ENCODE measurements at regions not wholly inside any gene's neighbourhood (a gene's known extent, or its start where the extent isn't known, plus 50 kb on each side); places are given as distances from the start of the nearest gene placed in this dataset.

DNA sequence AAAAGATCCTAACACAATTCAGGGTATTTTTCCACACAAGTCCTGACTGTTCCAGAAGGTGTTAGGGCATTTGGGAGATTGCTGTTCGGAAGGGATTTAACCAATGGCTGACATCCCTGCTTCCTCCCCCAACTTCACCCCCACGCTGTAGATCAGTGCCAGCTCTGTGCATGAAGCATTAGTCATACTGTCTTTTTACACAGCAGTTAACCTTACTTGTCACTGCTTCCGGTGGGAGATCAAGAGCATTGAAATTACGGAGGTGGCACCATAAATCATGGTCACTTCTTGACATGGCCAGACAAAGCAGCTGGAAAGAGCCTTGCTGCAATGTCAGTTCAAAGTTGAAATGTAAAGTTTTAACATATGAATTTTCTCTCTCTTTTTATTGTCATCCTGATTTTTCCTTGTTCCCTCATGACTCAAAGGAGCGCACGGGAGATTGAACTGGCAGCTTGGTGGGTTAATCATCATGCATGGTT lies 70.2 kb downstream of the HRH4 start:
- DNase-seq (ENCODE audit: low read depth), result no peak

DNA sequence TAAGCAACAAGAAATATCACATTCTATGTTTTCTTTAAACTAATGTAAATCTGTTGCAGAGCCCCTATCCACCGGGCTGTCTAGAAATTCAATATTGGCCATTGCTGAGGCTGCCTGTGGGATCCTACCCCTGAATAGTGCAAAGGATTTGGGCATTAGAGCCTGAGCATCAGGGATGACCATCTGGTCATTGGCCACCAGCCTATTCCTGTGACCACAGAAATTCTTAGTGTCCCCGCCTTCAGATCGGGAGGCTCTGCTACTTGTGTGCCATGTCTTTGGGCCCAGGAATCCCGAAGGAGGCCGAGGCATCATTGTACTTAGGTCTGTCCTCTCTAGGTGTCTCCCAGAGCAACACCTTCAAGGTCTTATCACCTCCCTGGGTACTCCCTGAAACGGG lies 73.8 kb downstream of the HRH4 start:
- DNase-seq (ENCODE audit: low read depth), result no peak

DNA sequence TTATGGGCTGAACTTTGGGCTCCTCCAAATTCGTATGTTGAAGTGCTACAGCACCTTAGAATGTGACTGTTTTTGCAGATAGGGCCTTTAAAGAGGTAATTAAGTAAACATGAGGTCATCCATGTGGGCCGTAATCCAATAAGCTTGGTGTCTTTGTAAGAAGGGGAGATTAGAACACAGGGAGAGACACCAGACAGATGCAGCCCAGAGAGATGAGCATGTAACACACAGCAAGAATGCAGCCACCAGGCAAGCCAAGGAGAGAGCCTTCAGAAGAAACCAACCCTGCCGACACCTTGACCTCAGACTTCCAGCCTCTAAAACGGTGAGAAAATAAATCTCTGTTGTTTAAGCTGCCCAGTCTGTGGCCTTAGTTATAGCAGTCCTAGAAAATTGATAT lies 74.3 kb downstream of the HRH4 start:
- no peak for DNase-seq (ENCODE audit: low read depth)

DNA sequence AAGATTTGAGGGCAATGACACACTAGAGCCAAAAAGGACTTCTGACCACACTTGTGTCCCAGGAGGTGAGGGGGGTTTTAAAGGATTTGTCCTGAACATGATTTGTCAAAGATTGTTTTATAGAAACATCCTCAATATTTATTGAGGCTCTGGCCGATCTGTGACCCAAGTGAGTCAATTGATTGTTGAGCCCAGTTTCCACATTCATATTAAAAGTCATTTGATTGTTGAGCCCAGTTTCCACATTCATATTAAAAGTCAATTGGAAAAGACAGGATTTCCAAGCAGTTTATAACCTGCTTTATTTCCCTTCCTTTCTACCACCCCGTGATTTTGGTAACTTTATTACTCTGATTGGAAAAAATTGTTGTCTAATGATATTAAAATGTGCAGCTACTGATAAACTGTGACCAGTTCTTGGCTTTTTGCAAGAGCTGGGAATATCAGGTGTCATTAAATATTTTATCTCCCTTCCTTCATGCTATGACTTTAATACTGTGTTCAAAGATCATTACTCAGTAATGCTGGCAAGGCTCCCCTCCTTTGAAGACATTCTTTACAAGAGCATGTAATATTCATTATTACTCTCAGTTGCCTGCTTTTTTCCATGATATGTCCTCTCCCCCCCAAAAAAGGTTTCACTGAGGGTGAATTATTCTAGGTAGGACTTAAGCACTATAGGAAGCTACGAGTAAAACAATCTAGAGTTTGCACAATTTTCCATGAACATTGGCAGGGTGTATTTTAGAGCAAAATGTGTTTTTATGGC lies 75.3 kb downstream of the HRH4 start:
- DNase-seq (ENCODE audit: low read depth), result no peak

DNA sequence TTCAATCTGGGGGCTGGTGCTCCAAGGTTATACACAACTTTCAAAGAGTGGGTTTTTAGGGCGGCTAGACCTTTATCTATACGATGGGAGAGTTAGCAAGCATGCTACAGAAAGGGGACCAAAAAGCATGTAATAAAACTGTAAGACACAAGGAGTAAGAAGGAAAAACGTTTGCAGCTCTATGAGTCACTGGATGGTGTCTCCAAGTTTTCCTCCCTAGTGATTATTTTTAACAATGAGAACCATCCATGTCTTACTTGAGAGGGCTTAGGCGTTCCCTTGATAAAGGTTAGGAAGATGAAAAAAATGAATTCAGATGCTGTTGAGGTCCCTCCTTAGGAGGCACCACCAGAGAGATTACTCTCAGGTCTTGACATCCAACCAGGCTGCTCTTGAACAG lies 75.9 kb downstream of the HRH4 start:
- no peak for DNase-seq (ENCODE audit: low read depth)

DNA sequence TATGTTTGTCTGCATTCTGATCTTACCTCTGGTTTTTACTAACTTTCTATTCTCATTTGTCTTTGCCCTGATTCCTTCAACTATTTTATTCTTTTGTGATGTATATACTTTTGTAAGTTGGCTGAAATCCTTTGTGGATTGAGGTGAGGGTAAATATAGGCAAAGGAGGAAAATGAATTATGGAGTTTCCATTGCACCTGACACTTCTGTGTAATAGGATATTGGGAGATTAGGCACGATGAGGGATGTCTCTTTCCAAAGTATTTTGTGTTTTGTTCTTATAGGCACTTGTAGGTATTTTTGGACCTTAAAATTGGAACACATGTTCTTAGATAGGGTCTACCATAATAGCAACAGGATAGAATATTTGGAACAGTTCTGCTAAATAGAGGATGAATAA lies 76.4 kb downstream of the HRH4 start:
- DNase-seq (ENCODE audit: low read depth), result no peak

DNA sequence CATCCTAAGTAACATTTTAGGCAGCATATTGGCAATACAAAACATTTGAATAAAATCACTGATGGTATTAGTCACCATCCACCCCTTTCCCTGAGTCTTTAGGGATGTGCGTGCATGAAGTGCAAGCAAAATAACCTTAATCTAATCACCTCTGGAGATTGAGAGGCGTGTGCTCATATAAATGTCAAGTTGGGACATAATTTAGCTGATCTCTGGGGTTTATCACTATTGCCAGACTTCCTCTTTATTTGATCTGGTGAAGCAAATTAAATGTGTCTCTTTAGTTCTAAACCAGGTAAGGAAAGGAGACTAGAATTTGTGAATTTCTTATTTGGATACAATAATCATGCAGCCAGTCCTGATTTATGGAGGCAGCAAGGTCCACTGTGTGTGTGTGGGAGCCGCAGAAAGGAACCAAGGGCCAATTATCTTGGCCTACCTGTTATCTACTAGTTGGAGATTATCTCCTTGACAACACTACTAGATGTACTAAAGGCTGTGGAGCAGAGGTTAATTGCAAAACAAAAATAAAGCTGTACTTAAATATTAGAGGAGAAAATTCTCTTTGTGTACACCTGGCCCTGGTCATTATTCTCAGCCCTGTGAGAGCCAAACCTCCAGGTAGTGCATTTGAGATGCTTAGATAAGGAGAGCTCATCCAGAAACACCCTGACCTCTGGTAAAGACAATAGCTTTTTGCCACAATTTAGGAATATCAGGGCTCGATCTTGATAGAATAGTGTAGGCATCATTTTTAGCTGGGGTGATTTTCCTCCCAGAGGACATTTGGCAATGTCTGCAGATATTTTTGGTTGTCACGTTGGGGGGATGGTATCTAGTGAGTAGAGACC lies 78.2 kb downstream of the HRH4 start:
- DNase-seq (ENCODE audit: low read depth), result no peak

DNA sequence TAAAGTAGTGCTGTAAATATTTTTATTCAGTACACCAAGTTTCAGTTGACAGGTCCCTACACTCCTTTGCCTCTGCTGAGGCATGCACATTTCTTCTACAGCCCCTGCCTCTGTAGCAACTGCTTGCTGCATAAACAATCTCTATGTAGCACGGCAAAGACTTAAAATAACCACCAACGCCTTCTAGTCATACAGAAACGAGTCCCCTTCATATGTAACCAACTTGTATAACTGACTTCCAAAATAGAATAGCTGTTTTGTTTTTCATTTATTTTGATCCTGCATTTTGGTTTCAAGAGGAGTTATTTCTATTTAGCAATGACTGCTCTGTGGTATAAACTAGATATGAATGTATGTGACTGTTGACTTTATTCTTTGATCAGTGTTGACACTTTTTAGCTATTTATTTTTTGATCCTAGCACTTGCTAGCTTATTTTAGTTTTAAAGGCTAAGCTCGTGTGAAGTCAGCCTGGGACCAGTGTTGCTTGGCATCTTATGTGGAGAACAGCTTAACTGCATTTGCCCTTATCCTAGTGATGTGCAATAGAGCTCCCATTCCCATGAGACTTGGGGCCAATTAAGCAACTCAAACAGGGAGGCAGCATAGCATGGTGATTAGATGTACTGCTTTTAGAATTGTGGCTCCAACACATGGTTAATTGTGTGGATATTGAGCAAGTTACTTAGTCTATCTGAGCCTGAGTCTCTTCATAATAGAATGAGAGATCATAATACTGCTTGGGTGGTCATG lies 79.6 kb downstream of the HRH4 start:
- DNase-seq (ENCODE audit: low read depth), result no peak

DNA sequence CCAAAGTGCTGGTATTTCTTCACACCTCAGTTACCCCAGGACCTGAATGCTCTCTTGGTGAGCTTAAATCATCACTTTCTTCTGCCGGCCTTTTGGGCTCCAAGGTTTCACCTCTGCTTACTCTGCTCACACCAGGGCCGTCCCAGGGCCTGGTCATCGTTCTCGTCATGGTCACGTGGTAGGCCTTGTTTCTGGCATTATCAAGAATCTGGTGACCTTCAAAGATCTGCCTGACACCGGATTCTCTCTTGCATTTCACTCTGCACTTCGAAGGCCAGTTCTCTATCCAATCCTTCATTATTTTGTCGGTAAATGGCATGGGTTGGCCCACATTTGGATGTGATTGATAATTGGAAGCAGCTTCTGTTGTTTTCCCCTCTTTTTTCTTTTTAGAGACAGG lies 80.5 kb downstream of the HRH4 start:
- no peak for DNase-seq (ENCODE audit: low read depth)

DNA sequence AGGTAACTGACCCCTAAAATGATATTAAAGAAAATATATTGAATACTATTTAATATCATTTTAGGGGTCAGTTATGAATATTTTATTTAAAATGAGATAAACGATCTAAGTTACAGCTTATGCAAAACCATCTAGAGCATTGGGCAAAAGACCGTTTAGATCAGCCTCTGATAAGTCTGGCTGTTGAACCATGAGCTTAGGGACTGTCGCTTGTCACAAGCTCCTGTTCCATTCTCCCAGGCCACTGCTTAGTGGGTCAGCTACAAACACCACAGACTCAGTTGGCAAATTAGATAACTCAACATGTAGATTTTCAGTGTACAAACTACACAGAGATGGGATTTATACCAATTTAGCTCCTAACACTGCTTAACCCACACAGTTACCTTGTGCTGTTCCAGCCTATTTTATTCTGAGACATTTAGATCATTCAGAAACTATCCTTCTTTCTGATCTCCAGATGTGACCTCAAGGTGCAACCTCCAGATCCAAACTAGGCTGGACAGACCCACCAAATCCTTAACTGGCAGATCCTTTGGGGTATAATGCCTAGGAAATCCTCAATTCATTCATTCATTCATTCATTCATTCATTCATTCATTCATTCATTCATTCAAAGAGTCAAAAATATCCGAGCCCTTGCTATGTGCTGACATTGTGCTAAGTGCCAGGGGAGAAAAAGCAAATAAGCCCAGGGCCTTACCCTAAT lies 82.8 kb downstream of the HRH4 start:
- no peak for DNase-seq (ENCODE audit: low read depth)

DNA sequence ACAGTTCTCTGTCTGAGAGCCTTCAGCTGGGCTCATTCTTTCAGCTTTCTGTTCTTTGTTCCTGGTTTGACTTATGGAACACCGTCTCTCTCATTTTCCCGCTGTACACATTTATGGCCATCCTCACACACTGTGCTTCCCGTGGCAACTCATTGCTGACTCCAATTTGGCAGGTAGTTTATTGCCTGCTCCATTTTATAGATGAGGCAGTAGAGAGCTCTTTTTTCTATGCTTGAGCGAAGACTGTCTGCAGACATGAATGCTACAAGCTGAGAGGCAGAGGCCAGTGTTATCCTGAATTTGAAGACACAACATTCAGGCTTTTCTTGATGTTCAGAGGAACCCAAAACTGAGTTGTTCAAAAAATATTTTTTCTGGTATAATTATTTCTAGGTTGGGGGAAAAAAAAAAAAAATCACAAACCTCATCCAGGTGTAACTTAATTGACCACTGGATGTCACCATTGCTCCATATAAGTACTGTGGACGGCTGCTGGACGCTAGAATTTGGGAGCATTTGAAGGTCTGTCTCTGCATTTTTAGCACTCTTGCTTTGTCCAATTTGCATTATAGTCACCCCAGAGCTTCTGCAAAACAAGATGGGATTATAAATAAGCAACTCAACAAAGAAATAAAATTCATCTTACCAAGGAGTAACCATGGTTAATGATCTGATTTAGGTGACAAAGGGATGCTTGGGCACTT lies 83.5 kb downstream of the HRH4 start:
- DNase-seq (ENCODE audit: low read depth), result no peak

DNA sequence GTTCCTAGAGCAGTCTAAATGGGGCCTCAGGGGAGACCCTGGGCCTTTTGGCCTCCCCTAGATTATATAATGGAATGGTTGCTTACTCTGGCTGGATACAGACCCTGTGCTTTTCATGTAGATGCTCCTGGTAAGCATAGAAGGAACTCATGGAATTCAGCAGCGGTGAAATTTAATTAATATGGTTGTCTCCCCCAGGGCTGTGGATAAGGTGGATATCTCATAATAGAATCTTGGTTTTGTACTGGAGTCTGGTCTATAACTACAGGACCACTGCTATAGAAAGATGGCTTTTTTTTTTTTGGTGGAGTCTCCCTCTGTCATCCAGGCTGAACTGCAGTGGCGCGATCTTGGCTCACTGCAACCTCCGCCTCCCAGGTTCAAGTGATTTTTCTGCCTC lies 84.5 kb downstream of the HRH4 start:
- DNase-seq (ENCODE audit: low read depth), result no peak

DNA sequence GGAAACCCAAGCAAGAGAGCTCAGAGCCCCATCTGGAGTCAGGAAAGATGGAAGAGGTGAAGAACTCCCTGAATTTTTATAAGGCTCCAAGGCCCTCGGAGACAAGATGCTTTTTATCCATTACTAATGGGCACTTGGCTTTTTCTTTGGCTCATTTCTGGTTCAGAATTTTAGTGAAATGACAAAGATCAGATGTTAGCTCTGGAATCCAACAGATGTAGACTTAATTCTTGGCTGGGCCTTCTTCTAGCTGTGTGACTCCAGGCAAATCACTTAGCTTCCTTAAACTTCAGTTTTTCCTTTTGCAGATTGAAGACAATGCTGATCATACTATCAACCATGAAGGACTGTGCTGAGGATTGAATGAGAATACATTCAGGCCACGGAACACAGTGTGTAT lies 85.2 kb downstream of the HRH4 start:
- no peak for DNase-seq (ENCODE audit: low read depth)

DNA sequence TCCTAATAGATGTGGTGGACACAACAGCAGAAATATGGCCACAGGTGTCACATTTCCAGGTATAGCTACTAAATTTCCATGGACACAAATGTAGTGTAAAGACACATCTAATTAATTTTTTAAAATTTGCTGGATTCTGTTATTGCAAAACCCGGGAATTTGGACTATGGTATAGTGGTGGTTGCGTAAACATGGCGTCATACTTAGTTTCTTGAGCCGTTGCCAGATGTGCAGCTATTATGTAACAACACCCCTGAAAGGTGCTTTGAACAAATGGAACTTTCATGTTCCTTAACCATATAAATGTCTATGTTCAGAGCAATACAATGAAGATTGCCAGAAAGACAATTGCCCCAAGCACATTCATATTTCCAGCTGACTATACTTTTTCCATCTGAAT lies 85.9 kb downstream of the HRH4 start:
- no peak for DNase-seq (ENCODE audit: low read depth)

DNA sequence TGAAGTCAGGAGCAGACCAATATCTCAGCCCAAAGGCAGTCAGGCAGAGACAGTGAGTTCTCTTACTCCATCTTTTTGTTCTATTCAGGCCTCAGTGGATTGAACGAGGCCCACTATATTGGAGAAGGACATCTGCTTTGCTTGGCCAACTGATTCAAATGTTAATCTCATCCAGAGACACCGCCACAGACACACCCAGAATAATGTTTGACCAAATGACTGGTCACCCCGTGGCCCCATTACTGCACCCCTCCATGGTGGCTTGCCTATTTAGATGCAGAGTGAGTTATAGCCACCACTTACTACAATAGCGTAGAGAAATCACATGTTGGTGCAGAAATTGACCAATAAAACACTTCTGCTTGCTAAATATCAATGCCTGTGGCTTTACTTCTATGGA lies 88.1 kb downstream of the HRH4 start:
- no peak for DNase-seq (ENCODE audit: low read depth)

DNA sequence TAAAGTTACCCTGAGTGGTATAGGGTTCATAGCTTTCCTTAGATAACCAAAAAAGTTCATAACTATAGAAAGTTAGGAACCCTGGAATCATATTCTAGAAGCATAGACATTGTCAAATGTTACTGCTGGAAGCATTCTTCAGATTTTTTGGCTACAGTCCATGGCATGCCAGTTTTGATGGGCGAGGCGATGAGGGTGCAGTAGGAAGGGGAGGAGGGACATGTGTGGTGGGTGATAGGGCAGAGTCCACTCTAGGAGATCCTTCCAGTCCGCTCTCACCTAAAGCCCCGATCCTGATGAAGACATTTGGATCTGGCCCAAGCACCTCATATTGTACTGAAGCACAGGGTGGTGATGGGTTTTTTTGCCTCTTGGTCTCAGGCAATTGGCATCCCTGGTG lies 91.8 kb downstream of the HRH4 start:
- DNase-seq (ENCODE audit: low read depth), result no peak

DNA sequence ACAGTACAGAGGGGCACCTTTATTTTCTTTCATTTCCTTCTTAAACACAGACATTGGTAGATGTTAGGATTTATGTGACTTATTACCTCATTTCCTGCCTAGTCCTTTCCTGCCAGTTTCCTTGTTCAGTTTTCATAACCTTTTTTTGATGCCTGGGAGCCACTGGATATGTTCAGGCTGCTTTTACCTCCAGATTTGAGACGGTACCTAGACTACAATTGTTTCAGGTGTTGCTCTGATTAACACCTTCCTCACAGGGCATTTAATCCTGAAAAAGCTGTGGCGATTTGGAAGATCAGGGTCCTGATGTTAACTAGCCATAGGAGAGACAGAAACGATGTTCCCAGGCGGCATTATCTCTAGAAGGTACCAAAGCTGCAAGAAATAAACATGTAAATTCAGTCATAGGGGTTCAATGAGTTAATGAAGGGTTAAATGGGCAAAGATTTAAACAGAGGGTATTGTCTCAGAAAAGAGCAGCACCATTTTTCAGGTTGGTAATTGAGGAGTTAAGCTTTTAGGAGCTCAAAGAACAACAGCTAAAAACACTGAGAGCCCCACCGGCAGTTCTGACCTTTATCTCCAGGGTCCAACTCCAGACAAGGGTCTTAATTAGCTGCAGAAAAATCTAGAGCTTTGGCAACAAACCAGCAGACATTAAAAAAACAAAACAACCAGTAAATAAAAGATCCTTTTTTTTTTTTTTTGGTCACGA lies 93.3 kb downstream of the HRH4 start:
- DNase-seq (ENCODE audit: low read depth), result no peak

DNA sequence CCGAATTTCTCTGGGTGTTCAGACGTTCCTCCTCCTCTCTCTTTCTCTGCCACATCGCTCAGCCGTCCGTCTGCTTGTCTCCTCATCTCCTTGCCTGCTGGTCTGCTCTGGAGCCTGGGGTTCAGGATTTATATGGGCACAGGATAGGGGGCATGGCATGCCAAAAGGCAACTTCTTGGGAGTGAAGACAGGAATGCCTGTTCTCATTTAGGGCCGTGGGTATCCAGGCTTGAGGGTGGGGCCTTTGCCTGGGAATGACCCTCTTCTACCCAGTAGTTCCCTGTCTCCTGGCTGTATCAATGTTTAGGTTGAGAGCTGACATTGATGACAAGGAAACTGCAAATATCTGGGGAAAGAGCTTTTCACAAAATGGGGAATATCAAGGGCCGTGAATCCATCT lies 98.0 kb downstream of the HRH4 start:
- no peak for DNase-seq (ENCODE audit: low read depth)

DNA sequence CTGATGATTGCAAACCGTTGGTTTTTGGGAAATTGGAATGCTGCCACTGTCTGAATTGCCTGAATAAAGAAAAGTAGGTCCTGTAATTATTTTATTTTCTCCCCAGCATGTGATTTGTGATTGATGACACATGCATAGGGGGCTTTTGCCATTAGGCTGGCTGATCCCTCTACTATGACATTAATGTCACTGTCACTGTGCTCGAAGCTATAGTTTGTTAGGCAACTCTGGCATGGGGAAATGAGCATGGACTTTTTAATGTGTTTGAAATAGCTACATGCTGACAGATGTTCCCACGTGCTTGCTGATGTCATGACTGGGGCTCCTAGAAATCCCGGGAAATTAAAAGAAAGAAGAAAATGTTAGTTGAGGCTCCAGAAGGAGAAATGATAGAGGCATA lies 99.1 kb downstream of the HRH4 start:
- DNase-seq (ENCODE audit: low read depth), result no peak

DNA sequence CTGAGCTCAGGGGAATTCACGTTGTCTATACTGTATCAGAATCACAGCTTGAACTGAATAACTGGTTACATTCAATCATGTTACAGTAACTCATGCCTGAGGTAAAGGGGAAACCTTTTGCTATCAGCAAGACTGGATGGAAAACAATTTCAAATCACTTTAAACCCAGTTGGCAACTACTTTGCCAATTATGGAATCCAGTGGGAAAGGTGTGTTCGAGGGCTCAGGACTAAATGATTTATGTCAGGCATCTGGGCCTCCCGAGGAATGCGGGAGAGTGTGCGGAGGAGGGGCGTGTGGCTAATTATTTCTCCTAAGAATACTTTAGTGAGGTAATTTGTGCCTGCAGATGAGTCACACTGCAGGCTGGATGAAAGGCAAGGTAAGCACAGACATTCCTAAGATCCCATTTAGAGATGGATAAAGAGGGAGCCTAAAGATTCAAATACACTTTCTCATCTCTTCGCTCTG lies 100.1 kb downstream of the HRH4 start:
- DNase-seq (ENCODE audit: low read depth), result no peak
